GM18517 (cell line): ENCODE measurements at regions not wholly inside any gene's neighbourhood (a gene's known extent, or its start where the extent isn't known, plus 50 kb on each side); places are given as distances from the start of the nearest gene placed in this dataset.

Experiments
- ATAC-seq: cut with Tn5 transposase; IDR thresholded peaks from one replicate; pipeline ENCODE4 v1.9.1; 2021; ENCODE audit warnings: mild to moderate bottlenecking, moderate library complexity; ENCODE audit not compliant: unreplicated experiment

DNA sequence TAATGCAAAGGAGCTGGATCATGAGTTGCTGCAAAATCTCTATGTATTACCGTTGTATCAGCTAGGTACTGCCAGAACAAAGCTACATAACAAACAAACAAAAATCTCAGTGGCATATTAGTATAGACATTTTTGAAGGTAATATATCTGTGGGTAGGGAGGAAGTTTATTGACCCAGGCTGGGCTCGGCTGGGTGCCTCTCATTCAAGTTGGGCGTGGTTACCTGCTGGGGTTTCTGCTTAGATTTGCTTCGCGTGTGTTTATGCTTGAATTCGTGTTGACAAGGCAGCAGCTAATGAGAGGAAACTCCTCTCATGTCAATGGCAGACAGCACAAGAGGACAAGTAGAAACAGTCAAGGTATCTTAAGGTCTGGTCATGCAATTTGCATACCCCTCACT, 520.7 kb downstream of the SOX5 start:
- ATAC-seq: no peak

DNA sequence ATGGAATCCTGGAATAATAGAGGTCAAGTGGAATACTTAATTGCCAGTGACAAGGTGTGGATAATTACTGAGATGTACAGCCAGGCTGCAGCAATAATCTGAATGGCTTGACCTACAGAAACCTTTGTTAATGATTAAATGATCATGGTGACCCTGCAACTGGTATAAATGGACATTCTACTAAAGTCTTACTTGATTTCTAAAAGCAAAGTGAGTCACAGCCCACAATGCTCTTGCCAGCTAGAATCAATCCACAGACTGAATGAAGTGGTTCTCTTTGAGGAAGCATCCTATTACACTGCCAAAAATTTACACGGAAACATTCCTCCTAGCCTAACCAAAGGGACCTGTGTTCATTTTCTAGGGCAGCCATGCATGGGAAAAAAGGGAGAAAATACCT, 518.5 kb downstream of the SOX5 start:
- no peak for ATAC-seq

DNA sequence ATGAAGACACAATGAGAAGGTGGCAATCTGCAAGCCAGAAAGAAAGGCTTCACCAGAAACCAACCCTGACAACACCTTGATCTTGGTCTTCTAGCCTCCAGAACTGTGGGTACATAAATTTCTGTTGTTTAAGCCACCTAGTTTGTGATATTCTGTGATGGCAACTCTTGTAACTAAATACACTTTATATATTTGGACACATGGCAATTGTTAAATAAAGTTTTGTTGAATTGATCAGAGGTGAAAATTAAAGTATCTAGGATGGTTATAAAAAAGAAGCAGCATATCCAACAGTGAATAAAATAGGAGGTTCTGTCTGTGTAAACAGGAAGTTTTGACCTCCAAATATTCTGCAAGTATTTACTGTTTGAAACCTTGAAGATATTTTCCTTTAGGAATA, 516.3 kb downstream of the SOX5 start:
- no peak for ATAC-seq

DNA sequence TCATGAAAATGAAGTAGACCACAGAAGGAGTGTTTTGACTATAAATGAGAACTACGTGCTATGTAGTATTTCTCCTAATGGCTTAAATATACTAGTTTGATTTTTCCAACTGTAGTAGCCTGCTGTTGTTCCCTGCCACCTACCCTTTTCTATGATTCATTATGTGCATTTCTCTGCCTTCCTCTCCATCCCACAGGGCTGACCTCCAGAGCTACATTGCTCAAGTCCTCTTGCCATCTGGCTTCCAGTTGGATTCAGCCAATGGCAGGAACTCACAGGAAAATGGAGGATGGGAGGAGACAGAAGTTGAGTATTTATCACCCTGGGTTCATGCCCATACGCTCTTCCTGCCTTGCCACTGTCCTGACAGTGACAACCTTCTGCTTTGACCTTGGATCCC, 515.3 kb downstream of the SOX5 start:
- ATAC-seq: no peak

DNA sequence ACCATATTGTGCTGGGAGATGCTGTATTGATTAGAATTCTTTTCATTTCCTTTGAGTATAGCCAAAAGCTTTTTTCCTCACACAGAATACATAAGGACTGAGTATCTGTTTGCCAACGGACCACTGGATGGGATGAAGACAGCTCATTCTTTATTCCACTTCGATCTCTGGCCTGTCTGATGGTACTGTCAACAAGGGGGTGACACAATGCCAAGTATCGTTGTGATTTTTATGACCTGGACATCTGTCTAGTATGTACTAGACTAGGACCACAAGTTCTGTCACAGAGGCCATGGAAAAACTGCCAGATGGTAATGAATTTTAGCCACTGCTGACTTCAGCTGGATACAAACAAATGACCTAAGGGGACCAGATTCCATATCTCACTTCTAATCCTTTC, 502.7 kb downstream of the SOX5 start:
- no peak for ATAC-seq

DNA sequence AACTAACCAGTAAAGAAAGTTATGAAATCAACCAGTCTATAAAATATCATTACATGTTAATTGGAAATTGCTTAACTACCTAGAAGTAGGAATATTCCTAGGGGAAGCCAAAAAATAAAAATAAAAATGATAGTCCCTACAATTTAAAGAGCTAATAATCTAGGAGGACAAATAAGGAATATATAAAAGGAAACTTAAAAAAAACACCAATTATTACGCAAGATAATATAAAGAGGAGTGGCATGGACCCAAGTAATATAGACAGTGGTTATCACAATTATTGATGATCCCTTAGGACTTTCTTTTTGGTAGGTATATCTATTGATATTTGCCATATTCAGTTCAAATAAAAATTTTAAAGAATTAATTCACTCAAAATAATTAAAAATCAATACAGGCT, 498.7 kb downstream of the SOX5 start:
- ATAC-seq: no peak

DNA sequence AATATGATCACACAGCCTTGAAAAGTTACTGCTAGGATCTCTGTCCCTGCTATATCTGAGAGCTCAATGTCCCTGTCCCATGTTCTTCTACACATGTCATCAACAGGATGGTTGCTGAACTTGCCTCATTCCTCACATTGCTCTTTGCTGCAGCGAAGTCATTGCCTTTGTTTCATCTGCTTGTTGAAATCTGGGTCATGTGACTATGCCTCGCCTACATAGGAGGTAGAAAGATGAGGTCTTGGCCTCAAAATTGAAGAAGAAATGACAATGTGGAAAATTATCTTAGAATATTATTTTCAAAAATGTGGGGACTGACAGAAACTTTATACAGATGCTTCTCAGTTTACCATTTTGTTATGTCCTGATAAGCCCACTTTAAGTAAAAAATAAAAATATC, 494.2 kb downstream of the SOX5 start:
- no peak for ATAC-seq

DNA sequence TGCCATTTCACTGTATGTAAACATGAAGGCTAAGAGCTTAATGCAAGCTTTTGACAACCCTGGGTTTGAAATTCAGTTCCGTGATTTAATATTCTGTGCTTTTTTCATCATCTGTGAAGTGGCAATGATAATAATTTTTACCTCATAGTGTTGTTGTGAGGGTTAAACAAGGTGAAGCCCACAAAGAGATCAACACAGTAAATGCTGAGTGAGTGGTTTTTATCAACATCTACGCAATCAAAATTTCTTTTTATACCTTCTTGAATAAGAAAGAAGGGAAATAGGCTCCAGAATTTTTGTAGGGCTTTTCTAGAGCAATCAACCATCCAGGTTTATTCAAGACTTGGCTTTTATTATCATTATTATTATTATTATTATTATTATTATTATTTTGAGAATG, 490.8 kb downstream of the SOX5 start:
- no peak for ATAC-seq

DNA sequence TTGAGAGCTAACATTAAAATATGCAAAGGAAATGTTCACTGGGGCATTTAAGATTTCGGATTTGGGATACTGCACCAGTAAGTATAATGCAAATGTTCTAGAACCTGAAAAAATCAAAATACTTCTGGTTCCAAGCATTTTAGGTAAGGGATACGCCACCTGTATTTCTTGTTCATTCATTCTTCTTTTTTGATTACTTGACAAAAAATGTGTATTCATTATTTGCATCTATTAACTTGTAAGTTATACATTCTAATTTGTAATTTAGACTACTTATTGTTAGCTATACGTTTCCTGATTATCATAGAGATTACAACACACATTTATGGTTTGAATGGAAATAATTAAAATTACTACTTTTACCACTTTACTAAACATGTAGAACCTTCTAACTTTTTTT, 486.9 kb downstream of the SOX5 start:
- ATAC-seq: no peak

DNA sequence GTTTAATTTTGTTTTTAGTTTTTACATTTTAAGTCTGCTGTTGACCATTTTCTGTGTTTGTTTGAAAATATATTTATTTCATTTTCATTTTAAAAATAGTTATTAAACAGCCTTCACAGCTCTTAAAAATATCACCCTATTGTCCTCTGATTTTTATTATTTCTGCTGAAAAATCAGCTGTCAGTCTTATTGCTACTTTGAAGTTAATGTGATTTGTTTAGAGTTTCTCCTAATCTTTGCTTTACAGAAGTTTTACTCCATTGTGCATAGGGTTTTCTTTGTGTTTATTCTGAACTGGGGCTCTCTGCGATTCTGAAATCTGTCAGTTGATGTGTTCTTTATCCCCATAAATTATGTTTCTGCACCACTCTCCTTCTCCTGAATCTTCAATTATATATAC, 486.3 kb downstream of the SOX5 start:
- ATAC-seq: no peak

DNA sequence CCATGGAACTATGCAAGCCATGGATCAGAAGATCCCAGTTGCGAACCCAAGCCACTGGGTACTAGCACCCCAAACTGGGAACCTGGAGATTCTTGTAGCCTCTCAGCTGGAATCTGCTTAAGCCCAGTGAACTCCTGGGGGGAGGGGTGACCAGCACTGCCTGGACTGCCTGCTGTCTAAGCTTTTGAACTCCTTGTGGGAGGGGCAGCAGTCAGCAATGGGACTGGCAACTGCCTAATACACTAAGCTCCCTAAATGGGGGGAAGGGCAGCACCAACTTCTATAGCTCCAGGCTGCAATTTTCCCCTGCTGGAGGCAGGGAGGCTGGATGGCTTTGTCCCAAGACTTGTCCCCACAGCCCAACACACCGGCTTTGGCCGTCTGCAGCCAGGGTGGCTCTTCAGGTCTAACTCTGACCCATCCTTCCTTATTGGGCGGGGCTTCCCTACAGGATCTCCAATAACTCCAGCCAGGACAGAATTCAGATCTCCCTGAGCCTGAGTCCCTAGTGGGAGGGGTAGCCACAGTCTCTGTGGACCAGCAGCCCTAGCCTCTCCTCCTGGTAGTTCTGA, 485.1 kb downstream of the SOX5 start:
- no peak for ATAC-seq

DNA sequence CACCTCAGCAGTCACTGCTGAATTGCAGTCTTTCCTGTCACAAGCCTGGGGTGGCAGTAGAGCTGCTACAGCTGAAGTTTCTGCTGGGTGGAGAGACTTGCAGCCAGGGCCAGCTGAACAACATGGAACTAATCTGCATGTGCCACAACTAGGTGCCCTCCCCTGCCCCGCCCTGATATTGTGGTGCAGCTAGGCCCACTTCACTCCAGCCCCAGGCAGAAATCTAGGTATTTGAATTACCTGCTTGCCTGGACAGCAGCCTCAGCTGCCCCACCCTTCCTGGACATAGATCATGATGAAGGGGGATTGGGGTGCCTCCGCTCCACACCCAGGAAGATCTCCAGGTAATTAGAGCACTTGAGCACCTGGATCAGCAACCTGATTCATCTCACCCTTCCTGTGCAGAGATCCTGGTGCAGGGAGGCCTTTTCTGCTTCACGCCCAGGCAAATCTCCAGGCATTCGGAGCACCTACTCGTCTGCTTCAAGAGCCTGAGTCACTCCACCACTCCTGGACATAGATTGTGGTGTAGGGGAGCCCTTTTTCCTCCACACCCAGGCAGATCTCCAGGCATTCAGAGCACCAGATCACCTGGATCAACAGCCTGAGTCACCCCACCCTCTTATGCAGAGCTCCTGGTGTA, 477.0 kb downstream of the SOX5 start:
- no peak for ATAC-seq

DNA sequence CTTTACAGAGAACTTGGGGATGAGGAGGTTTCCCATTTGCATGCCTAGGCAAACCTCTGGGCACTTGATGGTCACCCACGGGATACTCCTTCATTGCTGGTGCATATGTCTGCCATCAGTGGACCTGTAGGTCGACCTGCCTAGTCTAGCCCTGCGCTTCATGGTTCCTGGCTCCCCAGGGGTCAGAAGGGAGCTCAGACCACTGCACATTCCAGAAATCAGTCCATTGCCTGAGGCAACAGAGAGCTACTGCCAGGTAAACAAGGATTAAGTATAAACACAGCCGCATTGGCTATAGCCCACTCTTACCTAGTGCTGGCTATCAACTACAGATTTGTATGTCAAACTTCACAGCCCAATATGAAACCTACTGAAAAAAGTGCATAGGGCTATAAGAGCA, 476.4 kb downstream of the SOX5 start:
- ATAC-seq: no peak

DNA sequence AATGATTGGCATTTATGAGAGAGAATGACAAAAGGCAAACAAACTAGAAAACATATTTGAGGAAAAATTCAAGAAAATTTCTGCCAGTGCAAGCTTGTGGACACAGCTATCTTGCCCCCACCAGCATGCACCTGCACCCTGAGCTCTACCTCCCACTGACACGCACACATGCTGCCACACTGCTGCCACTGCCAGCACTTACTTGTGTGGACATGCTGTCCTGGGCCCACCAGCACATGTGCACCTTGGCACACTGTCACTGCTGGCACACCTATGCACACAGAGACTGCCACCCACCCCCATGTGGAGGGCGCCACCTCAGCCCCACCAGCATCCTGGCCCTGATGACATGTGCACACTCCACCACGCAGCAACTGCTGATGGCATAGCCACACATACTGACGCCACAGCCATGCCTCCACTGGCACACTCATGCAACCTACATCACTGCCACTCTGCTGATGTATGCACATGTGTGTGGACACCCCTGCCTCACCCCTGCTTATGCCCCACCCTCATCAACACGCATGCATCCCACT, 475.0 kb downstream of the SOX5 start:
- no peak for ATAC-seq
